IMR-90 (cell line): ENCODE measurements at regions not wholly inside any gene's neighbourhood (a gene's known extent, or its start where the extent isn't known, plus 50 kb on each side); places are given as distances from the start of the nearest gene placed in this dataset.

Source experiments
- BHLHE40 ChIP-seq: fragments of 150-350 bp; IDR thresholded peaks from 2 replicates; pipeline ENCODE4 v1.6.1; 2016; ENCODE audit warnings: mild to moderate bottlenecking, low read depth, low read length
- CEBPB ChIP-seq: IDR thresholded peaks from 2 replicates; pipeline ENCODE4 v1.6.1; 2012; ENCODE audit warnings: low read depth, low read length, improper control_type of control experiment
- MAFK ChIP-seq: IDR thresholded peaks from 2 replicates; pipeline ENCODE4 v1.6.1; 2012; ENCODE audit warnings: low read depth, low read length, improper control_type of control experiment
- MAZ ChIP-seq: IDR thresholded peaks from 2 replicates; pipeline ENCODE4 v1.6.1; 2012; ENCODE audit warnings: low read depth, mild to moderate bottlenecking, low read length, improper control_type of control experiment, moderate library complexity, borderline replicate concordance
- MXI1 ChIP-seq: IDR thresholded peaks from 2 replicates; pipeline ENCODE4 v1.6.1; 2012; ENCODE audit warnings: low read depth, mild to moderate bottlenecking, low read length, moderate library complexity, borderline replicate concordance
- POLR2A ChIP-seq: IDR thresholded peaks from 2 replicates; pipeline ENCODE4 v1.6.1; 2012; ENCODE audit warnings: mild to moderate bottlenecking, low read depth, low read length
- RFX5 ChIP-seq: IDR thresholded peaks from 2 replicates; pipeline ENCODE4 v1.8.0; 2012; ENCODE audit warnings: low read depth, mild to moderate bottlenecking, low read length, moderate library complexity
- SMC3 ChIP-seq: fragments of 150-350 bp; IDR thresholded peaks from 2 replicates; pipeline ENCODE4 v1.6.1; 2016; ENCODE audit warnings: low read depth, mild to moderate bottlenecking, antibody characterized with exemption, low read length, moderate library complexity
- TF ChIP-seq, protein P1 (sequence below): conservative IDR thresholded peaks from 2 replicates; pipeline ENCODE4 v1.5.1; 2012; ENCODE audit warnings: mild to moderate bottlenecking, low read depth, low read length, improper control_type of control experiment
- TF ChIP-seq, protein P2 (sequence below): fragments of 150-350 bp; IDR thresholded peaks from 2 replicates; pipeline ENCODE4 v1.6.1; 2016; ENCODE audit warnings: low read depth, mild to moderate bottlenecking, low read length, moderate library complexity, borderline replicate concordance
- TF ChIP-seq, protein P3 (sequence below): fragments of 150-350 bp; IDR thresholded peaks from 2 replicates; pipeline ENCODE4 v1.6.1; 2017; ENCODE audit warnings: mild to moderate bottlenecking, antibody characterized with exemption, low read length, low read depth

DNA sequence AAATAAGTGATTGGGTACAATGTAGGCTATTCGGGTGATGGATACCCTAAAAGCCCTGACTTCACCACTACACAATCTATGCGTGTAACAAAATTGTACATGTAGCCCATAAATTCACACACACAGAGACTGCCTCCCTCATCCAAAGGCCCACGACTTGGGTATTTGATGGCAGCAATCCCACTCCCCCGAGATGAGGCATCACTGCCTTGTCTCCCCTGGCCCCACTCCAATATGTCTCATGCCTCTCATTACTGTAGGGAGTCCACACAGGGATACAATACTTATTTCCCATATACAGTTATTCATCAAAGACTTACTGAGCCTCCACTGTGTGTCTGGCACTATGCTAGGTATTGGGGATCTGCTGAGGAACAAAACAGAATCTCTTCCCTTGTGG, 192.6 kb downstream of the CBLN1 start:
- TF ChIP-seq, protein P1, sequence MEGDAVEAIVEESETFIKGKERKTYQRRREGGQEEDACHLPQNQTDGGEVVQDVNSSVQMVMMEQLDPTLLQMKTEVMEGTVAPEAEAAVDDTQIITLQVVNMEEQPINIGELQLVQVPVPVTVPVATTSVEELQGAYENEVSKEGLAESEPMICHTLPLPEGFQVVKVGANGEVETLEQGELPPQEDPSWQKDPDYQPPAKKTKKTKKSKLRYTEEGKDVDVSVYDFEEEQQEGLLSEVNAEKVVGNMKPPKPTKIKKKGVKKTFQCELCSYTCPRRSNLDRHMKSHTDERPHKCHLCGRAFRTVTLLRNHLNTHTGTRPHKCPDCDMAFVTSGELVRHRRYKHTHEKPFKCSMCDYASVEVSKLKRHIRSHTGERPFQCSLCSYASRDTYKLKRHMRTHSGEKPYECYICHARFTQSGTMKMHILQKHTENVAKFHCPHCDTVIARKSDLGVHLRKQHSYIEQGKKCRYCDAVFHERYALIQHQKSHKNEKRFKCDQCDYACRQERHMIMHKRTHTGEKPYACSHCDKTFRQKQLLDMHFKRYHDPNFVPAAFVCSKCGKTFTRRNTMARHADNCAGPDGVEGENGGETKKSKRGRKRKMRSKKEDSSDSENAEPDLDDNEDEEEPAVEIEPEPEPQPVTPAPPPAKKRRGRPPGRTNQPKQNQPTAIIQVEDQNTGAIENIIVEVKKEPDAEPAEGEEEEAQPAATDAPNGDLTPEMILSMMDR, result no peak
- TF ChIP-seq POLR2A (no peak), BHLHE40 (no peak), MAFK (no peak), MXI1 (no peak), SMC3 (no peak), RFX5 (no peak), CEBPB (no peak), MAZ (no peak)
- TF ChIP-seq, protein P2, sequence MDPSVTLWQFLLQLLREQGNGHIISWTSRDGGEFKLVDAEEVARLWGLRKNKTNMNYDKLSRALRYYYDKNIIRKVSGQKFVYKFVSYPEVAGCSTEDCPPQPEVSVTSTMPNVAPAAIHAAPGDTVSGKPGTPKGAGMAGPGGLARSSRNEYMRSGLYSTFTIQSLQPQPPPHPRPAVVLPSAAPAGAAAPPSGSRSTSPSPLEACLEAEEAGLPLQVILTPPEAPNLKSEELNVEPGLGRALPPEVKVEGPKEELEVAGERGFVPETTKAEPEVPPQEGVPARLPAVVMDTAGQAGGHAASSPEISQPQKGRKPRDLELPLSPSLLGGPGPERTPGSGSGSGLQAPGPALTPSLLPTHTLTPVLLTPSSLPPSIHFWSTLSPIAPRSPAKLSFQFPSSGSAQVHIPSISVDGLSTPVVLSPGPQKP, result no peak
- TF ChIP-seq, protein P3, sequence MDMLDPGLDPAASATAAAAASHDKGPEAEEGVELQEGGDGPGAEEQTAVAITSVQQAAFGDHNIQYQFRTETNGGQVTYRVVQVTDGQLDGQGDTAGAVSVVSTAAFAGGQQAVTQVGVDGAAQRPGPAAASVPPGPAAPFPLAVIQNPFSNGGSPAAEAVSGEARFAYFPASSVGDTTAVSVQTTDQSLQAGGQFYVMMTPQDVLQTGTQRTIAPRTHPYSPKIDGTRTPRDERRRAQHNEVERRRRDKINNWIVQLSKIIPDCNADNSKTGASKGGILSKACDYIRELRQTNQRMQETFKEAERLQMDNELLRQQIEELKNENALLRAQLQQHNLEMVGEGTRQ, result no peak
